HCT116 (cell line): ENCODE measurements at regions not wholly inside any gene's neighbourhood (a gene's known extent, or its start where the extent isn't known, plus 50 kb on each side); places are given as distances from the start of the nearest gene placed in this dataset.
"Not testable (repeated sequence)": the region's sequence is repeated elsewhere in the genome, so short reads cannot be mapped to it uniquely, and the experiment has no call there.

Source experiments
- ATAC-seq: fragments of 200-7000 bp; cut with Tn5 transposase; 2 replicates; pipeline ENCODE4 v1.9.1; 2020; ENCODE audit warnings: mild to moderate bottlenecking, moderate library complexity
- BruUV-seq: library from RNA; stranded (reverse); fragments of 400-500 nt; replicated peaks from 2 replicates; lab custom pipeline; 2021; lab: Mats Ljungman, UMichigan
- CTCF ChIA-PET: fragments of 300-600 bp; sonication (Branson Sonifier 250); formaldehyde crosslinking; loops from one replicate; lab custom pipeline; 2021; ENCODE audit warnings: antibody characterized with exemption; lab: Charles Lee
- POLR2A ChIA-PET: fragments of 300-600, 350-600 bp; sonication (Branson Sonifier 250); formaldehyde crosslinking; loops from one replicate; lab custom pipeline; 2021; ENCODE audit warnings: antibody characterized with exemption; lab: Charles Lee
- RAD21 ChIA-PET, 2 experiments: fragments of 300-600 bp; sonication (Branson Sonifier 250); formaldehyde crosslinking; loops; one replicate each; lab custom pipeline; 2023; ENCODE audit warnings: low total read pairs in 2 of 2; ENCODE audit not compliant: uncharacterized antibody in 2 of 2, unreplicated experiment in 2 of 2, low non-redundant PET in 1 of 2; lab: Charles Lee
- DNase-seq: peaks from one replicate; pipeline ENCODE4 v3.0.0-alpha.2; 2010; ENCODE audit warnings: low read depth, low spot score
- H2AFZ ChIP-seq: fragments of 200-600 bp; shearing (Covaris generic), sonication (generic); 2 replicates; pipeline ENCODE4 v1.6.1; 2017; ENCODE audit warnings: low read depth, mixed run types, mixed read lengths, antibody characterized with exemption, low read length; ENCODE audit not compliant: poor library complexity, severe bottlenecking
- H3K27ac ChIP-seq: 2 replicates; pipeline ENCODE4 v1.5.1; 2012; ENCODE audit warnings: low read depth, low read length
- H3K27me3 ChIP-seq: fragments of 200-600 bp; sonication (generic); 2 replicates; pipeline ENCODE4 v1.6.1; 2016; ENCODE audit warnings: mixed run types, low read length, mixed read lengths; ENCODE audit not compliant: insufficient read depth
- H3K36me3 ChIP-seq, 2 experiments: fragments of 200-500 bp in 1 of 2; fragments of 200-600 bp in 1 of 2; sonication (Bioruptor generic) in 1 of 2; sonication (generic) in 1 of 2; 2 replicates each; pipeline versions ENCODE4 v1.5.1 to v1.6.1; 2014 to 2016; ENCODE audit warnings: low read length in 2 of 2, inconsistent platforms in 1 of 2, mixed read lengths in 1 of 2, mixed run types in 1 of 2; ENCODE audit not compliant: insufficient read depth in 2 of 2, control insufficient read depth in 1 of 2
- H3K4me1 ChIP-seq, 2 experiments: fragments of 200-600 bp in 1 of 2; sonication (generic) in 1 of 2; 2 replicates each; pipeline versions ENCODE4 v1.5.1 to v1.6.1; 2012 to 2017; ENCODE audit warnings: low read length in 2 of 2, inconsistent platforms in 1 of 2, mild to moderate bottlenecking in 1 of 2, mixed read lengths in 1 of 2, mixed run types in 1 of 2, moderate library complexity in 1 of 2; ENCODE audit not compliant: insufficient read depth in 2 of 2, control insufficient read depth in 1 of 2
- H3K4me2 ChIP-seq: fragments of 200-600 bp; sonication (generic); 2 replicates; pipeline ENCODE4 v1.6.1; 2017; ENCODE audit warnings: mixed run types, low read length, mixed read lengths
- H3K4me3 ChIP-seq, 2 experiments: fragments of 200-600 bp in 1 of 2; sonication (generic) in 1 of 2; replicated peaks in 1 of 2; 2 replicates each; pipeline ENCODE4 v1.5.1; 2011 to 2016; ENCODE audit warnings: low read length in 2 of 2, control low read depth in 1 of 2, low read depth in 1 of 2, mild to moderate bottlenecking in 1 of 2, mixed read lengths in 1 of 2, mixed run types in 1 of 2
- H3K79me2 ChIP-seq: fragments of 200-600 bp; sonication (generic); 2 replicates; pipeline ENCODE4 v1.6.1; 2017; ENCODE audit warnings: mild to moderate bottlenecking, mixed run types, low read length, moderate library complexity, mixed read lengths; ENCODE audit not compliant: insufficient read depth
- H3K9ac ChIP-seq: fragments of 200-600 bp; sonication (generic); 2 replicates; pipeline ENCODE4 v1.6.1; 2016; ENCODE audit warnings: low read length, mixed read lengths
- H3K9me2 ChIP-seq: fragments of 200-600 bp; sonication (generic), shearing (Covaris generic); 2 replicates; pipeline ENCODE4 v1.6.1; 2017; ENCODE audit warnings: mixed run types, mild to moderate bottlenecking, moderate library complexity; ENCODE audit not compliant: insufficient read depth
- H3K9me3 ChIP-seq, 2 experiments: fragments of 200-500 bp in 1 of 2; fragments of 200-600 bp in 1 of 2; sonication (Bioruptor generic) in 1 of 2; sonication (generic) in 1 of 2; 2 replicates each; pipeline ENCODE4 v1.6.1; 2014 to 2017; ENCODE audit warnings: low read length in 2 of 2, mixed read lengths in 2 of 2, inconsistent platforms in 1 of 2, low read depth in 1 of 2, mild to moderate bottlenecking in 1 of 2, mixed run types in 1 of 2, moderate library complexity in 1 of 2; ENCODE audit not compliant: control insufficient read depth in 1 of 2, insufficient read depth in 1 of 2
- H4K20me1 ChIP-seq: fragments of 200-600 bp; sonication (generic), shearing (Covaris generic); 2 replicates; pipeline ENCODE4 v1.6.1; 2017; ENCODE audit warnings: mixed run types, mild to moderate bottlenecking, moderate library complexity; ENCODE audit not compliant: insufficient read depth
- CBX3 ChIP-seq: IDR thresholded peaks from 2 replicates; pipeline ENCODE4 v1.6.1; 2012; ENCODE audit warnings: low read depth
- CEBPB ChIP-seq: IDR thresholded peaks from 2 replicates; pipeline ENCODE4 v1.6.1; 2012; ENCODE audit warnings: low read depth
- EGR1 ChIP-seq: IDR thresholded peaks from 2 replicates; pipeline ENCODE4 v1.6.1; 2012; ENCODE audit warnings: low read depth
- EZH2phosphoT487 ChIP-seq: fragments of 200-600 bp; IDR thresholded peaks from 2 replicates; pipeline ENCODE4 v1.6.1; 2018; ENCODE audit warnings: antibody characterized with exemption, borderline replicate concordance
- FOSL1 ChIP-seq: IDR thresholded peaks from 2 replicates; pipeline ENCODE4 v1.6.1; 2012; ENCODE audit warnings: low read depth
- MAX ChIP-seq: IDR thresholded peaks from 2 replicates; pipeline ENCODE4 v1.6.1; 2012
- POLR2AphosphoS5 ChIP-seq: IDR thresholded peaks from 2 replicates; pipeline ENCODE4 v1.6.1; 2011; ENCODE audit warnings: mild to moderate bottlenecking, low read depth, low read length, moderate library complexity
- RAD21 ChIP-seq: IDR thresholded peaks from 2 replicates; pipeline ENCODE4 v1.6.1; 2012; ENCODE audit warnings: low read depth, mild to moderate bottlenecking
- REST ChIP-seq: IDR thresholded peaks from 2 replicates; pipeline ENCODE4 v1.6.1; 2012; ENCODE audit warnings: low read depth
- SP1 ChIP-seq: IDR thresholded peaks from 2 replicates; pipeline ENCODE4 v1.6.1; 2012; ENCODE audit warnings: low read depth
- SRF ChIP-seq: IDR thresholded peaks from 2 replicates; pipeline ENCODE4 v1.6.1; 2012; ENCODE audit warnings: low read depth
- ZFX ChIP-seq: fragments of 450-650 bp; IDR thresholded peaks from 2 replicates; pipeline ENCODE4 v1.6.1; 2017
- intact Hi-C: fragments of 100-400 bp; cut with micrococcal nuclease; formaldehyde crosslinking; loops from 2 replicates; pipeline ENCODE4 v1.10.0; 2022

- Histone ChIP-seq H2AFZ (no peak overlapping the region), H4K20me1 (no peaks in the 10 kb centered on the region), H3K9ac (no peak overlapping the region), H3K27ac (no peak overlapping the region), H3K27me3 (no peaks in the 10 kb centered on the region), H3K79me2 (no peaks in the 10 kb centered on the region), H3K36me3 (no peaks in the 10 kb centered on the region), H3K9me2 (no peaks in the 10 kb centered on the region), H3K4me2 (no peak overlapping the region), H3K4me3 (no peak overlapping the region), H3K4me1 (no peaks in the 10 kb centered on the region), H3K9me3 (peaks cover 0 to 25% of the 10 kb centered on the region in 2 experiments; a peak in 2 of 4 replicates)
- ATAC-seq, result no peak
- ChIA-PET POLR2A (no interaction called here), CTCF (no interaction called here), RAD21 (no interaction called here)
- TF ChIP-seq SP1, result no peak
- TF ChIP-seq EZH2phosphoT487, result no peak
- no peak for TF ChIP-seq CBX3
- no peak for TF ChIP-seq CEBPB
- no peak for TF ChIP-seq REST
- TF ChIP-seq FOSL1, result no peak
- no peak for TF ChIP-seq SRF
- TF ChIP-seq EGR1, result no peak
- no peak for TF ChIP-seq POLR2AphosphoS5
- no peak for TF ChIP-seq RAD21
- TF ChIP-seq ZFX, result no peak
- no peak for TF ChIP-seq MAX
- intact Hi-C loops, result no loop called here
- BruUV-seq, result no TSS peak
- DNase-seq, result no peak
Observed at GRCh38 chr19:28351761-28352160, 861.2 kb downstream of the UQCRFS1 start.

GRCh38 chr19:28351321-28351720 lies 861.6 kb downstream of the UQCRFS1 start:
- peaks cover 0 to 25% of the 10 kb centered on the region in 2 experiments; a peak in 2 of 4 replicates for H3K9me3 ChIP-seq
- H3K27me3 ChIP-seq, H2AFZ ChIP-seq, H3K9ac ChIP-seq, H3K9me2 ChIP-seq, DNase-seq, BruUV-seq, CTCF ChIA-PET, H3K4me3 ChIP-seq, ATAC-seq, H3K4me1 ChIP-seq, RAD21 ChIA-PET, H4K20me1 ChIP-seq, intact Hi-C loops, H3K27ac ChIP-seq, H3K4me2 ChIP-seq, H3K36me3 ChIP-seq, POLR2A ChIA-PET, H3K79me2 ChIP-seq: not testable (repeated sequence)
